H54 (cell line): ENCODE measurements at regions not wholly inside any gene's neighbourhood (a gene's known extent, or its start where the extent isn't known, plus 50 kb on each side); places are given as distances from the start of the nearest gene placed in this dataset.
A peak's percentile ranks its signal among the peaks of the same experiment; 100 is the strongest.
"Not testable (repeated sequence)": the region's sequence is repeated elsewhere in the genome, so short reads cannot be mapped to it uniquely, and the experiment has no call there.

Experiments
- DNase-seq: peaks from one replicate; pipeline ENCODE4 v3.0.0; 2011; ENCODE audit warnings: low spot score, mixed read lengths; ENCODE audit not compliant: insufficient read length
- FAIRE-seq: peaks from 3 replicates; lab custom pipeline; 2011; peaks lifted over from hg19 to GRCh38; lab: Jason Lieb, UNC
- POLR2A ChIP-seq: IDR thresholded peaks from 2 replicates; pipeline ENCODE4 v1.6.1; 2011; ENCODE audit warnings: low read depth, mild to moderate bottlenecking, low read length

DNA sequence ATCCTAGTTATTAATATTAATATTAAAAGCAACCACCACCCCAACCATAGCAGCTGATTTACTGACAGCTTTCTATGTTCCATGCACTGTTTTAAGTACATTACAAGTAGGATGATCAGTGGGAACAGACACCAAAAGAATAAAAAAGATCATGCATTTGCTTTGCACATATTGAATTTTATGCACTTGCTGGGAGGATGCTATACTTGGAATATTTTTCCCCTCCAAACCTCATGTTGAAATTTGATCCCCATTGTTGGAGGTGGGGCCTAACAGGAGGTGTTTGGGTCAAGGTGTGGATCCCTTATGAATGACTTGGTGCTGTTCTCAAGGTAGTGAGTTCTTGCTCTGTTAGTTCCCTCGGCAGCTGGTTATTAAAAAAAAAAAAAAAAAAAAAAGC, 178.9 kb upstream of the MYLIP start:
- no peak for TF ChIP-seq POLR2A
- DNase-seq (no peak), FAIRE-seq (no peak)

DNA sequence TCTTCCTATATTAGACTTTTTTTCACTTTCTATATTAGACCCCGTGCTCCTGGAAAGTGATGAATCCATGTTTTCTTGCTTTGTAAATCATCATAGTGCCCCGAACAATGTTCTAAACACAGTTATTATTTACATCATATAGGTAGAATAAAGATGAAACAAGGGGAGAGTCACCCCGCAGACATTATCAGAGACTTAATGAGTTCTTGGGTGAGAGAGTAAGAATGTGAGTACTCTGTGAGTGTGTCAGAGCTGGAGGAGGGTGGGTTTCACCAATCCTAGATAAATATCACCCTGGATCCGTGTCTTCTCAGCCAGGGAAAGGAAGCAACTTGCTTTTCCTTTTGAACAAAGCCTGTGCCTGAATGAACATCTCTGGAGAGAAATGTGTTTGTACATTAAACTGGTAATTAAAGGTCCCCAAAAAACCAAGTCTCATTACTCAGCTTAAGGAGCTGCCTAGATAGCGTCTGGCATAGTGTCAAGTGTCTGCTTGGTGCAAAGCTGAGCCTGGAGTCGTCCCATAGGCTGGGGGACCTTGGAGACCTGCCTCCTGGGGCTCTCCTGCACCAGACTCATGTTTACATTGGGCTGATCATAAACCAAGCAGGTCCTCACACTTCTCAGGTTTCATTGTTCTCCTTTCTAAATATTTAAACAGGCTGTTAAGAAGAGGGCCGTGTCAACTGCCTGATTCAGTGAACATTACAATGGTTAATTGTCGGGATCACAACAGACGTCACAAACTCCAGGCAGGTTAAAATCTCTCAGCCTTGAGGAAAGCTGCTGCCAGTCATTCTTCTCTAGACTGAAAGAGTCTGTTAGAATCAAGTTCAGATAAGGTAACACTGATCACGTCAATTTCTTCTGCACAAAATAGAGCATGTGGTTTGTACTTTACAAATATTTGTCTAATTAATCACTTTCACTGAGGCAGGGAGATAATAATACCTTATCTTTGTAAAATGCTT, 179.7 kb upstream of the MYLIP start:
- DNase-seq (no peak), FAIRE-seq (no peak)
- no peak for TF ChIP-seq POLR2A

GRCh38 chr6:15947923-15948322, 181.0 kb upstream of the MYLIP start:
- no peak for FAIRE-seq
- DNase-seq, result no peak
- TF ChIP-seq POLR2A, result no peak

DNA sequence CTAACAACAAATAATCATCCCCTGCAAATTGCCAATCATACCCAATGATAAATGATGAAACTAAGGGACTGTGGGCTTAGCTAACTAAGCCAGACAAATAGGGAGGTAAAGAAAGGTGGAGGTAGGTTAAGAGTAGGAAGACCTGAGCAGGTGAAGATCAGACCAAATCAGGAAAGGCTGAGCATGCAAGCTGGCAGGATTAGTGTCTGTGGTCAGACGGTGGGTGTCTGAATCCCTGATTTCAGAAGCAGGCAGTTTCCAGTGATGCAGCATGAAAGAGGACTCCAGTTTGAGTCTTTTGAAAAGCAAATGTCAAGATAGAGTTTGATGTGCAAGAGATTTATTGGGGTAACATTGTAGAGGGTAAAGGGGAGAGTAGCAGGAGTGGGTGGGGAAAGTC, 181.4 kb upstream of the MYLIP start:
- DNase-seq (no peak), FAIRE-seq (no peak)
- no peak for TF ChIP-seq POLR2A

GRCh38 chr6:15946701-15947385, 182.0 kb upstream of the MYLIP start:
- FAIRE-seq, result no peak
- TF ChIP-seq POLR2A, result no peak
- no peak for DNase-seq

- no peak for TF ChIP-seq POLR2A
- FAIRE-seq (no peak), DNase-seq (peak; percentile 18)
Observed at GRCh38 chr6:15945593-15946159, 183.2 kb upstream of the MYLIP start.

- FAIRE-seq (no peak), DNase-seq (no peak)
- TF ChIP-seq POLR2A, result no peak
Observed at GRCh38 chr6:15943423-15943822, 185.5 kb upstream of the MYLIP start.

- DNase-seq (no peak), FAIRE-seq (no peak)
- no peak for TF ChIP-seq POLR2A
Observed at GRCh38 chr6:15941168-15941567, 187.7 kb upstream of the MYLIP start.

- FAIRE-seq, result no peak
Observed at GRCh38 chr6:15938107-15938506, 190.8 kb upstream of the MYLIP start.

DNA sequence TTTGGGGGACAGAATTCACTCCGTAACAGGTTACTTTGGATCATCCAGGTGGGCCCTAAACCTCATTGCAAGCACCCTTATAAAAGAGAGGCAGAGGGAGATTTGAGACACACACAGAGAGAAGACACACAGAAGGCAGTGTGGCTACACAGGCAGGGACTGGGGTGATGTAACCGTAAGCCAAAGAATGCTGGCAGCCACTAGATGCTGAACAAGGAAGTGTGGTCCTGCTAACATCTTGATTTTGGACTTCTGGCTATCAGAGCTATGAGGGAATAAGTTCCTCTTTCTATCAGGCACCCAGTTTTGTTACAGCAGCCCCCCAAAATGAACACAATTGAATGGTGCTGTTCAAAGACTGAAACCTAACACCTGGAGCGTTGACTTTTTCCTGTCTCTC, 191.3 kb upstream of the MYLIP start:
- FAIRE-seq, result no peak
- DNase-seq, result no peak
- no peak for TF ChIP-seq POLR2A

More at GRCh38 chr6:15938107-15938506, 190.8 kb upstream of the MYLIP start:
- DNase-seq, result no peak
- TF ChIP-seq POLR2A, result no peak

DNA sequence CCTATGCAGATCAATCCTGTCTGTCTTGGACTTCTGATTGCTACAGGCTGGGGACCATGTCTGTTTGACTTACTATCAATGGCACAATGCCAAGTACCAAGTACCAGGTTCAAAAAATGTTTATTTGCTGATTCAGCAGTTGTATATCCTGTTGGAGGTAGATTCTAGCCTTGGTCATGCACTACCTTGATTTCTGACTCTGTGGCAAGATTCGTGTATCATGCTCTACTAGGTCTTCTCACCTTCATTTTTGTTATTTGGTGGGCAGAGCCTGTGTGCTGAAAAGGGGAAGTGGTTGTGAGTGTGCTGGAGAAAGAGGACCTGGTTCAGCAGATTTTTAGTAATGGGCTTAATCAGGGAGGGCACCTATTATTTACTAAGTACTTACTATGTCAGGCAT, 192.4 kb upstream of the MYLIP start:
- FAIRE-seq (no peak), DNase-seq (no peak)
- no peak for TF ChIP-seq POLR2A

- DNase-seq, result no peak
- no peak for TF ChIP-seq POLR2A
- FAIRE-seq, result no peak
Observed at GRCh38 chr6:15935661-15936060, 193.2 kb upstream of the MYLIP start.

- not testable (repeated sequence) for FAIRE-seq
Observed at GRCh38 chr6:15931697-15932096, 197.2 kb upstream of the MYLIP start.

DNA sequence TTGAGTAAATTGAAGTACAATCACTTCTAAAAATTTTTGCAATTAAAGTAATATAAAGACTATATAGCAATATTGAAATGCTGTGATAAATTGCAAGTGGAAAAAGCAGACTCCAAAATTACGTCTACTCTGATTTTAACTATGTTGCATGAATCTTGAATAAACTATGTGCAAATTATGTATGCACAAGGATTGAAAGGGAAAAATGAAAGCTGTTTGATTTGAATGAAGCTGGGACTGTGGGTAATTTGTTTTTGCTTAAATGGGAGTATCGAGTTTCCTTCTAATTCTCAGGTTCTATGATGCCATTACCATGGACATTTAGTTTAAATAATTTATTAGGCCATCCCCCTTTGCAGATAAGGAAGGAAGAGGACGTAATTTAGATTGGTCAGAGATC, 198.7 kb upstream of the MYLIP start:
- FAIRE-seq, result no peak
- TF ChIP-seq POLR2A, result no peak
- DNase-seq, result no peak

More at GRCh38 chr6:15931697-15932096, 197.2 kb upstream of the MYLIP start:
- DNase-seq, result not testable (repeated sequence)
